BE2C (cell line): ENCODE measurements at regions not wholly inside any gene's neighbourhood (a gene's known extent, or its start where the extent isn't known, plus 50 kb on each side); places are given as distances from the start of the nearest gene placed in this dataset.
A peak's percentile ranks its signal among the peaks of the same experiment; 100 is the strongest.

ENCODE experiments used
- DNase-seq: peaks from one replicate; pipeline ENCODE4 v3.0.0-alpha.2; 2020
- H3K27me3 ChIP-seq: fragments of 250-450 bp; sonication (Bioruptor Pico); 2 replicates; pipeline ENCODE4 v1.5.1; 2020; ENCODE audit warnings: mild to moderate bottlenecking
- H3K36me3 ChIP-seq: fragments of 250-450 bp; sonication (Bioruptor Pico); 2 replicates; pipeline ENCODE4 v1.5.1; 2020; ENCODE audit warnings: mild to moderate bottlenecking
- H3K4me1 ChIP-seq: fragments of 250-450 bp; sonication (Bioruptor Pico); 2 replicates; pipeline ENCODE4 v1.5.1; 2020
- H3K4me3 ChIP-seq: 2 replicates; pipeline ENCODE4 v1.5.1; 2011; ENCODE audit warnings: low read depth, low read length
- H3K9me3 ChIP-seq: fragments of 250-450 bp; sonication (Bioruptor Pico); 2 replicates; pipeline ENCODE4 v1.5.1; 2020
- CTCF ChIP-seq: IDR thresholded peaks from 2 replicates; pipeline ENCODE4 v1.5.1; 2012; ENCODE audit warnings: mild to moderate bottlenecking, low read depth, low read length

DNA sequence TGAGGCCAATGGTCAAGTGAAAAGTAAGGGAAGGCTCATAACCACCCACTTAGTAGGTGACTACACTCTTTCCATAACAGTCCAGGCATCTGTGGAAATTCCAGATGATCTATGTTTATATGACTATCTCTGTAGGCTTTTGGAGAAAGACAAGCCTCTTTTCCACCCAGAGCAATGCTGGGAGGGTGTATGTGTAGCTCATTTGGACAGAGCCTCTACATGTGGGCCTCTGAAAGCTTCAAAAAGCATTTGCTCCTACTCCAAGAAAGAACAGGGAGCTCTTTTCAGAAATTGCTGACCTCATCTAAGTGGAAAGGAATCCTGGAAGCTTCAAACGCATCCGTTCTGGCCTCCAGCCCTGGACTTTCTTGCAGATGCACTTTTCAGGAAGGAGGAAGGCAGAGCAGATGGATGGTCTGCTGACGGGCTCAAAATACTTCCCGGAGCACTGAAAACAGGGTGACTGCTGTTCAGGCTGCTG, 308.7 kb downstream of the LRATD1 start:
- H3K27me3 ChIP-seq, result no peaks in the 10 kb centered on the region
- DNase-seq, result no peak
- peaks cover 5% of the 10 kb centered on the region; the same call in 1 of the 2 replicates for H3K9me3 ChIP-seq
- no peaks in the 10 kb centered on the region for H3K4me1 ChIP-seq
- no peaks in the 10 kb centered on the region for H3K36me3 ChIP-seq
- TF ChIP-seq CTCF, result no peak
- no peak overlapping the region for H3K4me3 ChIP-seq

DNA sequence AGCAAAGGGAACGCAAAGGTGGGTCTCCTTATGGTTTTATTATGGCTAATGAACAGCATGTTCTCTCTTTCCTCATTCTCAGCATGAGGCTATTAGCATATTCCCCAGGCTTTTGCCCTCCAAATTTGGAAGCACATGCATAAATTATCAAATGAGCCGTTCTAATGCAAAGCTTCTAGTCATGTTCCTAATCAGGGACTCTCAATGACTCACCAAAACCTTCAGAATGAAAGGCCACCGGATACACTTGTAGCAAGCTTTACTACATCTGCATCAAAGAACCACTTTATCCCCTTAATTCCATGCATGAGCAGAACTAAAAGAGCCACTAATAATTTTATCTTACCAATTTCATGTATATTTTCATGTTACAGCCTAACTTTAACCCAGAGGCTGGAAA, 310.5 kb downstream of the LRATD1 start:
- DNase-seq, result no peak
- no peaks in the 10 kb centered on the region for H3K36me3 ChIP-seq
- H3K27me3 ChIP-seq, result peaks cover 2% of the 10 kb centered on the region; the same call in 1 of the 2 replicates
- H3K4me3 ChIP-seq, result no peak overlapping the region
- H3K9me3 ChIP-seq, result peaks cover 5% of the 10 kb centered on the region; the same call in 1 of the 2 replicates
- TF ChIP-seq CTCF, result no peak
- H3K4me1 ChIP-seq, result no peaks in the 10 kb centered on the region

GRCh38 chr2:14944562-14945346, 312.2 kb downstream of the LRATD1 start:
- Histone ChIP-seq H3K27me3 (peaks cover 3% of the 10 kb centered on the region; the same call in 1 of the 2 replicates), H3K4me3 (no peak overlapping the region), H3K9me3 (peaks cover 5% of the 10 kb centered on the region; the same call in 1 of the 2 replicates), H3K36me3 (no peaks in the 10 kb centered on the region), H3K4me1 (no peaks in the 10 kb centered on the region)
- peak; percentile 65 for DNase-seq
- peak; percentile 85 for TF ChIP-seq CTCF

DNA sequence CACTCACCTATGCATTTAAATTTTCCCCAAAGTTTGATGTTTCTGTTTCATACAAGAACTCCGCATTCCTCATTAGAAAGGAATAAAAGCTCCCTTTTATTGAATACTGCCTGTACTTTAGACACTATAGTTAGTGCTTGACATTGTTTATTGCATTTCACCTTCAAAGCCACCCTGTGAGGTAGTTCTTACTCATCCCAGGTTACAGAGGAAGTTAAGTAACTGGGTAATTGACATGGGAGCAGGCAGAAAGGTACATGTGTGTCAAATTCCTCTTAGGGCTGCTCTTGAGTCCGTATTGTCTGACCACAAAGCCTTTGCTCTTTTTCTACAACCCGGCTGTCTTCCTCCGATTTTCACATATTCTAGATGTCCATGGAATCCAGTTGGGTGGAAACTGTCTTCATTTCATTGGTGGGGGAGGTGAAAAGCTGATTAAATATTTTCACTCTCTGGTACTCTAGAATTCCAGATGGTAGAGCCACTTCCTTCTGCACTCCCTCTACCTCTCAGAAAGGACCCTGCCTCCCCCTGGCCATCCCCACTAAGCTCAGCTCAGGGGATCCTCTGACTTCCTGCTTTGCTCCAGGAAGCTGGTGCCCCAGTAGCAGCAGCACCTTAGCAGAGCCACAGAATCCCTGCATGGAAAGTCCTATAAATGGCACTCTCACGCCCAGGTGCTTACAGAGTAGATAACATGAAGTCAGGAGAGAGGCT, 319.2 kb downstream of the LRATD1 start:
- H3K4me3 ChIP-seq, result no peak overlapping the region
- H3K27me3 ChIP-seq, result peaks cover 10% of the 10 kb centered on the region
- no peaks in the 10 kb centered on the region for H3K9me3 ChIP-seq
- H3K4me1 ChIP-seq, result no peaks in the 10 kb centered on the region
- no peaks in the 10 kb centered on the region for H3K36me3 ChIP-seq
- TF ChIP-seq CTCF, result no peak
- no peak for DNase-seq

- Histone ChIP-seq H3K27me3 (peaks cover 10% of the 10 kb centered on the region), H3K4me1 (no peaks in the 10 kb centered on the region), H3K4me3 (no peak overlapping the region), H3K36me3 (no peaks in the 10 kb centered on the region), H3K9me3 (no peaks in the 10 kb centered on the region)
- no peak for TF ChIP-seq CTCF
- no peak for DNase-seq
Measured at GRCh38 chr2:14952400-14952963, 320.0 kb downstream of the LRATD1 start.
